ENCODE measurements at regions not wholly inside any gene's neighbourhood (a gene's known extent, or its start where the extent isn't known, plus 50 kb on each side); places are given as distances from the start of the nearest gene placed in this dataset.
A peak's percentile ranks its signal among the peaks of the same experiment; 100 is the strongest.
"Not testable (repeated sequence)": the region's sequence is repeated elsewhere in the genome, so short reads cannot be mapped to it uniquely, and the experiment has no call there.

DNA sequence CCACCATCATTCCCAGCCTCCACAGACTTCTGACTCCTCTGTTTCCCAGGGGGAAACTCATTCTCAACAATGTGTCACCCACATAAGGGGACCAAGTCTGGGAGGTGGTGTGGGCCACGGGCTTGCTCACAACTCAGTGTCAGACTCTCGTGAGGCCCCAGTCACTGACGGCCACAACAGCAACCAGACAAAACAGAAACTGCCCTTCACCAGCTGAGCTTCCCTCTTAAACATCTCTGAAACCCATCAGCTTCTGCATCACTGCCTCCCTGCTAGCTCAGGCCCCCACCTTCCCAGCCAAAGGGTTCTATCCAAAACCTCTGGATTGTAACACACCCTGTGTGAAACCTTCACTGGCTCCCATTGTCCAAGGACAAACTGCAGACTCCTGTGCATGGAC lies 273.4 kb downstream of the CDK5RAP2 start:
- peak in 1 of 2 donors; percentile 76 for DNase-seq (ENCODE audit: low spot score in 2 of 2)
- intact Hi-C loops (cut with DNase I; ENCODE audit: low total_unique reads) = no loop called here
- H3K4me3 ChIP-seq (ENCODE audit: low read depth, poor library complexity, severe bottlenecking) = no peak overlapping the region
- TF ChIP-seq, protein P1, sequence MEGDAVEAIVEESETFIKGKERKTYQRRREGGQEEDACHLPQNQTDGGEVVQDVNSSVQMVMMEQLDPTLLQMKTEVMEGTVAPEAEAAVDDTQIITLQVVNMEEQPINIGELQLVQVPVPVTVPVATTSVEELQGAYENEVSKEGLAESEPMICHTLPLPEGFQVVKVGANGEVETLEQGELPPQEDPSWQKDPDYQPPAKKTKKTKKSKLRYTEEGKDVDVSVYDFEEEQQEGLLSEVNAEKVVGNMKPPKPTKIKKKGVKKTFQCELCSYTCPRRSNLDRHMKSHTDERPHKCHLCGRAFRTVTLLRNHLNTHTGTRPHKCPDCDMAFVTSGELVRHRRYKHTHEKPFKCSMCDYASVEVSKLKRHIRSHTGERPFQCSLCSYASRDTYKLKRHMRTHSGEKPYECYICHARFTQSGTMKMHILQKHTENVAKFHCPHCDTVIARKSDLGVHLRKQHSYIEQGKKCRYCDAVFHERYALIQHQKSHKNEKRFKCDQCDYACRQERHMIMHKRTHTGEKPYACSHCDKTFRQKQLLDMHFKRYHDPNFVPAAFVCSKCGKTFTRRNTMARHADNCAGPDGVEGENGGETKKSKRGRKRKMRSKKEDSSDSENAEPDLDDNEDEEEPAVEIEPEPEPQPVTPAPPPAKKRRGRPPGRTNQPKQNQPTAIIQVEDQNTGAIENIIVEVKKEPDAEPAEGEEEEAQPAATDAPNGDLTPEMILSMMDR (IDR thresholded peaks at IDR 0.05) = no peak
- no peak for TF ChIP-seq POLR2A (IDR thresholded peaks at IDR 0.05)
- WGBS, 2 donors = 70 to 77% methylated on average over 3 of the region's 3 CpGs

DNA sequence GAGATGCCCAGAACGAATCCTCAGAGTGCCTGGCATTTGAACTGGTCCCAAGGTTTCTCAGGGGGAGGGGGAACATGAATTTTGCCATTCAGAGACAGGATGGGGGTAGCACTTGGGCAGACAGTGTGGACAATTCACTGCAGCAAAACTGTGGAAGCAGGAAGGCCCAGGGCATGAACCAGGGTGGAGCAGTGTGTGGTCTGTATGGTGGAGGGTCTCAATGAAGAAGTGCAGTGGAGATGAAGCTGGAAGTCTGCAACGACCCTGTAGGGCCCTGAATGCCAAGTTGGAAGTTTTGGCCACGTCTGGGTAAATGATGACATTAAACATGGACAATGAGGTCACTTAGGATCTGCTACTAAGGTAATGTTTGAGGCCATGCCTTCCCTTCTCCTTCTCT lies 273.9 kb downstream of the CDK5RAP2 start:
- no peak overlapping the region for H3K4me3 ChIP-seq (ENCODE audit: low read depth, poor library complexity, severe bottlenecking)
- 58 to 64% methylated on average over 3 of the region's 3 CpGs for WGBS, 2 donors
- intact Hi-C loops (cut with DNase I; ENCODE audit: low total_unique reads) = no loop called here
- DNase-seq (ENCODE audit: low spot score in 2 of 2) = peak in 1 of 2 donors; percentile 62
- TF ChIP-seq, protein P1 (IDR thresholded peaks at IDR 0.05) = no peak
- TF ChIP-seq POLR2A (IDR thresholded peaks at IDR 0.05) = no peak

DNA sequence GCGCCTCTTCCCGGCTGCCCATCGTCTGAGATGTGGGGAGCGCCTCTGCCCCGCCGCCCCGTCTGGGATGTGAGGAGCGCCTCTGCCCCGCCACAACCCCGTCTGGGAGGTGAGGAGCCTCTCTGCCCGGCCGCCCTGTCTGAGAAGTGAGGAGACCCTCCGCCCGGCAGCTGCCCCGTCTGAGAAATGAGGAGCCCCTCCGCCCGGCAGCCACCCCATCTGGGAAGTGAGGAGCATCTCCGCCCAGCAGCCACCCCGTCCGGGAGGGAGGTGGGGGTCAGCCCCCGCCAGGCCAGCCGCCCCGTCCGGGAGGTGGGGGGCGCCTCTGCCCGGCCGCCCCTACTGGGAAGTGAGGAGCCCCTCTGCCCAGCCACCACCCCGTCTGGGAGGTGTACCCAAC lies 275.1 kb downstream of the CDK5RAP2 start:
- DNase-seq (ENCODE audit: low spot score in 2 of 2); H3K4me3 ChIP-seq (ENCODE audit: low read depth, poor library complexity, severe bottlenecking); intact Hi-C loops (cut with DNase I; ENCODE audit: low total_unique reads): not testable (repeated sequence)
- WGBS, 2 donors = 91 to 96% methylated on average over 7 to 14 of the region's 28 CpGs

DNA sequence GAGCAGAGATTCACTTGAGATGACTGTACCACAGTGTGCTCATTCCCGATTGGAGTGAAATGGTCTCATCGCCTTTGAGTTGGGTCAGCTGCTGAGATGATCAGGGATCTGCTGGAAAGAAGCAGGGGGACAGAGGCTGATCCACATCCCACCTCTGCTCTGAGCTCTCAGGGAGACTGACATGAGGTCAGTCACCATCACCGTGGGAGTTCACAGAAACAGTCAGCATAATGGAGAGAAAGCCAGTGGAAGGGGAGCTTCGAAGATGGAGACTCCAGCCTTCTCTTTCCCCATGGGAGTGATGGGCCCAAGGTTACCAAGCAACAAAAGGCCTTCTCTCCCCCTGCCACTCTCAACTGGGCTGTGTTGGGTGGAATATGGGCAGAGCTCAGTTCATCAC lies 276.4 kb downstream of the CDK5RAP2 start:
- DNase-seq (ENCODE audit: low spot score in 2 of 2) = no peak
- intact Hi-C loops (cut with DNase I; ENCODE audit: low total_unique reads) = no loop called here
- no peak for TF ChIP-seq POLR2A (IDR thresholded peaks at IDR 0.05)
- TF ChIP-seq, protein P1 (IDR thresholded peaks at IDR 0.05) = no peak
- no peak overlapping the region for H3K4me3 ChIP-seq (ENCODE audit: low read depth, poor library complexity, severe bottlenecking)
- 83 to 91% methylated on average over 4 of the region's 4 CpGs for WGBS, 2 donors

DNA sequence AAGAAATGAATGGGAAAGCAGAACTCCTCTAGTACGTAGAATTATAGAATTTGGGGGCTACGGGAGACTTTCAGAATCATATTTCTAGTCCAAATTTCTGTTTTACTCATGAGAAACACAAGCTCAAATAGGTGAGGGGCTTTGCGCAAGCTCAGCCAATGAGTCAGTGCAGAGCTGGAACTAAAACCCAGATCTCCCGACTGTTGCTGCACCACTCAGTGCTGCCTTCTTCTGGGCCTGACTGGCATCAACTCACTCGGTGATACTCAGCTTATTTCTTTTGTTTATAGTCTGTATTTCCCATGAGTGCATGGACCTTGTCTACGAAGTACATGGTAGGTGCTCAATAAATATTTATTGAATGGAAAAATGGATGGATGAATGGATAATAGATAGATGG lies 280.2 kb downstream of the CDK5RAP2 start:
- intact Hi-C loops (cut with DNase I; ENCODE audit: low total_unique reads) = no loop called here
- H3K4me3 ChIP-seq (ENCODE audit: low read depth, poor library complexity, severe bottlenecking) = no peak overlapping the region
- DNase-seq (ENCODE audit: low spot score in 2 of 2) = no peak
- TF ChIP-seq, protein P1 (IDR thresholded peaks at IDR 0.05) = no peak
- no peak for TF ChIP-seq POLR2A (IDR thresholded peaks at IDR 0.05)
- WGBS, 2 donors = 73 to 74% methylated on average over 6 of the region's 6 CpGs

DNA sequence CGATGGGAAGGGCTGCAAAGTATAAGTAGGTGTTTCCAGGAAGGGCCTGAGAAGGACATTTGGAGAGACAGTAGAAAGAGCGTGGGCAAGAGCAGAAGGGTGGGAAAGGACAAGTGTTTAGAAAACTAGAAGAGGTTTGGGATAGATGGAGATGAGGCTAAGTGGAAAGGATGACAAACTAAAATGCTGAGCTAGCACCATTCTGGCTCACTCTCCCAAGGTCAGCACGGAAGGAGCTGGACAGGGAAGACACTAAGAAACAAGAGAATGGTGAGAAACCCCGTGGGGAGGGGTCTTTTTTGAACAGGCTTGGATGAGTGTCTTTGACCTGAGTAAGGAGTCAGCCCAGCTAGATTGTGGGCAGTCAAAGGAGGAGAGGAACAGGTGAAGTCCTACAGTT lies 286.0 kb downstream of the CDK5RAP2 start:
- no peak for DNase-seq (ENCODE audit: low spot score in 2 of 2)
- no peak overlapping the region for H3K4me3 ChIP-seq (ENCODE audit: low read depth, poor library complexity, severe bottlenecking)
- WGBS, 2 donors = 69 to 70% methylated on average over 4 of the region's 4 CpGs
- intact Hi-C loops (cut with DNase I; ENCODE audit: low total_unique reads) = no loop called here
- TF ChIP-seq POLR2A (IDR thresholded peaks at IDR 0.05) = no peak
- TF ChIP-seq, protein P1 (IDR thresholded peaks at IDR 0.05) = no peak

Measured in lower leg skin (tissue), 4 donors.